DND-41 (cell line): ENCODE measurements at regions not wholly inside any gene's neighbourhood (a gene's known extent, or its start where the extent isn't known, plus 50 kb on each side); places are given as distances from the start of the nearest gene placed in this dataset.

ENCODE experiments used
- CTCF ChIP-seq: IDR thresholded peaks from 2 replicates; pipeline ENCODE4 v1.5.1; 2012; ENCODE audit warnings: borderline replicate concordance, low read length, moderate library complexity, mild to moderate bottlenecking; ENCODE audit not compliant: poor library complexity, severe bottlenecking; ENCODE audit errors: extremely low read depth
- EZH2 ChIP-seq: IDR thresholded peaks from 3 replicates; pipeline ENCODE4 v1.6.1; 2012; ENCODE audit warnings: borderline replicate concordance, low read depth, mild to moderate bottlenecking, moderate library complexity, low read length, inconsistent platforms; ENCODE audit not compliant: severe bottlenecking

- TF ChIP-seq CTCF (no peak), EZH2 (no peak)
Measured at GRCh38 chr3:194261581-194262063, 89.5 kb downstream of the CPN2 start.
